ENCODE measurements at regions not wholly inside any gene's neighbourhood (a gene's known extent, or its start where the extent isn't known, plus 50 kb on each side); places are given as distances from the start of the nearest gene placed in this dataset.

DNA sequence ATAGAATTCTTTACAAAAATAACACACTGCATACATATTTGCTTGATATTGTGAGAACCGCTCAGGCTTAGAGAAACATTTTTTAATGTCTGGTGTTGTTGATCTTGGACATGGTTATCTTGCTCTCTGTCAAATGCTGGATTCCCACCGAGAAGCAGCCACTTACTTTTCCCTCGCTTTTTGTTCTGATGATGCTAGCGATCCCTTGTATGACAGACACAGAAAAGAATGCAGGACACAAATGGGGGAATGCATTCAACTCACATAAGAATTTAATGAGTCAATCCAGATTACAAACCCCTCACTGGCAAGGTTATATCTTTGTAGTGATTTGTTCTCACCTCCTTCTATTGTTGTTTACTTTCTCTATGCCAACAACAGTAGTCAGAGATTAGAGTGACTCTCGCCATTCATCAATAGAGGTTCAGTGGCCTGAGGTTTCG, 76.8 kb upstream of the AKT3 start:
- TF ChIP-seq EP300 (IDR thresholded peaks at IDR 0.05; ENCODE audit: low read depth in 2 of 2, low read length in 2 of 2) (no peak), EP300 (CRISPR knock-in tag; IDR thresholded peaks at IDR 0.05; ENCODE audit: borderline replicate concordance) (no peak), ZSCAN25 (CRISPR knock-in tag; IDR thresholded peaks at IDR 0.05) (no peak)

Measured in HepG2 (cell line).